GM23338 (cell line): ENCODE measurements at regions not wholly inside any gene's neighbourhood (a gene's known extent, or its start where the extent isn't known, plus 50 kb on each side); places are given as distances from the start of the nearest gene placed in this dataset.

Source experiments
- ATAC-seq: fragments of 200-7000 bp; cut with Tn5 transposase; 3 replicates; pipeline ENCODE4 v1.9.1; 2020
- DNase-seq: peaks from one replicate; pipeline ENCODE4 v3.0.0-alpha.2; 2015; ENCODE audit warnings: low spot score
- H2AFZ ChIP-seq: fragments of 200-600 bp; sonication (generic); 2 replicates; pipeline ENCODE4 v1.8.0; 2016; ENCODE audit warnings: antibody characterized with exemption, mild to moderate bottlenecking, moderate library complexity
- H3F3A ChIP-seq: fragments of 200-600 bp; sonication (generic); replicated peaks from 2 replicates; pipeline ENCODE4 v1.8.0; 2017; ENCODE audit warnings: antibody characterized with exemption, mixed run types, low read depth
- H3K27ac ChIP-seq: fragments of 200-600 bp; sonication (generic); 2 replicates; pipeline ENCODE4 v1.6.1; 2016; ENCODE audit warnings: low read depth
- H3K27me3 ChIP-seq: fragments of 200-600 bp; sonication (generic); 2 replicates; pipeline ENCODE4 v1.8.0; 2016; ENCODE audit warnings: mild to moderate bottlenecking, mixed run types, moderate library complexity; ENCODE audit not compliant: insufficient read depth
- H3K36me3 ChIP-seq: fragments of 200-600 bp; sonication (generic); 2 replicates; pipeline ENCODE4 v1.8.0; 2016; ENCODE audit warnings: mild to moderate bottlenecking; ENCODE audit not compliant: insufficient read depth
- H3K4me1 ChIP-seq: fragments of 200-600 bp; sonication (generic); 2 replicates; pipeline ENCODE4 v1.8.0; 2016; ENCODE audit warnings: mild to moderate bottlenecking, moderate library complexity; ENCODE audit not compliant: insufficient read depth
- H3K4me2 ChIP-seq: fragments of 200-600 bp; sonication (generic); 2 replicates; pipeline ENCODE4 v1.7.1; 2017; ENCODE audit warnings: mixed run types
- H3K4me3 ChIP-seq: fragments of 200-600 bp; sonication (generic); 2 replicates; pipeline ENCODE4 v1.6.1; 2016; ENCODE audit warnings: mixed run types
- H3K79me2 ChIP-seq: fragments of 200-600 bp; sonication (generic); replicated peaks from 2 replicates; pipeline ENCODE4 v1.8.0; 2017; ENCODE audit warnings: mild to moderate bottlenecking; ENCODE audit not compliant: insufficient read depth
- H3K9me2 ChIP-seq: fragments of 200-600 bp; sonication (generic); 2 replicates; pipeline ENCODE4 v1.8.0; 2017; ENCODE audit not compliant: insufficient read depth
- H4K20me1 ChIP-seq: fragments of 200-600 bp; sonication (generic); replicated peaks from 2 replicates; pipeline ENCODE4 v1.8.0; 2017; ENCODE audit warnings: mild to moderate bottlenecking; ENCODE audit not compliant: insufficient read depth
- H3K27ac Mint-ChIP-seq: 2 replicates; pipeline ENCODE4 v1.8.0; 2020; ENCODE audit warnings: inconsistent platforms, mild to moderate bottlenecking, moderate library complexity, mixed read lengths
- H3K27me3 Mint-ChIP-seq: 3 replicates; pipeline ENCODE4 v1.8.0; 2022; ENCODE audit warnings: low read depth, mild to moderate bottlenecking, moderate library complexity, mixed read lengths, inconsistent platforms; ENCODE audit not compliant: insufficient read depth, poor library complexity
- H3K36me3 Mint-ChIP-seq: 3 replicates; pipeline ENCODE4 v1.8.0; 2021; ENCODE audit warnings: low read depth, mild to moderate bottlenecking, inconsistent platforms, moderate library complexity, mixed read lengths
- H3K4me1 Mint-ChIP-seq: 3 replicates; pipeline ENCODE4 v1.8.0; 2020; ENCODE audit warnings: mild to moderate bottlenecking, inconsistent platforms, mixed read lengths
- H3K4me3 Mint-ChIP-seq: 3 replicates; pipeline ENCODE4 v1.8.0; 2021; ENCODE audit warnings: moderate library complexity, mild to moderate bottlenecking, inconsistent platforms, mixed read lengths
- H3K9me3 Mint-ChIP-seq: 3 replicates; pipeline ENCODE4 v1.8.0; 2020; ENCODE audit warnings: moderate library complexity, mild to moderate bottlenecking, inconsistent platforms, mixed read lengths
- CREB1 ChIP-seq: fragments of 250-450 bp; sonication (Bioruptor Pico); IDR thresholded peaks from 2 replicates; pipeline ENCODE4 v1.5.0; 2020; ENCODE audit warnings: low read depth, mild to moderate bottlenecking, moderate library complexity
- CTCF ChIP-seq, 2 experiments: fragments of 200-600 bp in 1 of 2; sonication (generic) in 1 of 2; conservative IDR thresholded peaks; 2 replicates each; pipeline versions ENCODE4 v1.5.1 to v1.6.1; 2016 to 2017; ENCODE audit warnings: antibody characterized with exemption in 2 of 2, low read depth in 2 of 2, mild to moderate bottlenecking in 2 of 2, moderate library complexity in 1 of 2
- ETS1 ChIP-seq: IDR thresholded peaks from 2 replicates; pipeline ENCODE4 v1.6.1; 2016; ENCODE audit warnings: antibody characterized with exemption
- EZH2phosphoT487 ChIP-seq: fragments of 200-600 bp; sonication (generic); IDR thresholded peaks from one replicate; pipeline ENCODE4 v1.8.1; 2018; ENCODE audit warnings: antibody characterized with exemption; ENCODE audit not compliant: unreplicated experiment
- JUNB ChIP-seq: IDR thresholded peaks from one replicate; pipeline ENCODE4 v1.6.1; 2016; ENCODE audit warnings: antibody characterized with exemption; ENCODE audit not compliant: unreplicated experiment
- NANOG ChIP-seq: IDR thresholded peaks from 2 replicates; pipeline ENCODE4 v1.6.1; 2016; ENCODE audit warnings: antibody characterized with exemption, borderline replicate concordance
- POLR2AphosphoS5 ChIP-seq: IDR thresholded peaks from 2 replicates; pipeline ENCODE4 v1.6.1; 2016; ENCODE audit warnings: antibody characterized with exemption, low read depth
- REST ChIP-seq: IDR thresholded peaks from one replicate; pipeline ENCODE4 v1.6.1; 2018; ENCODE audit warnings: antibody characterized with exemption; ENCODE audit not compliant: unreplicated experiment
- STAT1 ChIP-seq: IDR thresholded peaks from one replicate; pipeline ENCODE4 v1.6.1; 2016; ENCODE audit warnings: antibody characterized with exemption; ENCODE audit not compliant: unreplicated experiment
- ZNF114 ChIP-seq: fragments of 250-450 bp; sonication (Bioruptor Pico); IDR thresholded peaks from 2 replicates; pipeline ENCODE4 v1.5.0; 2020; ENCODE audit warnings: mild to moderate bottlenecking, moderate library complexity
- ZNF331 ChIP-seq: fragments of 250-450 bp; sonication (Bioruptor Pico); IDR thresholded peaks from 2 replicates; pipeline ENCODE4 v1.5.0; 2020; ENCODE audit warnings: low read depth, mild to moderate bottlenecking, moderate library complexity

GRCh38 chr1:104120525-104120924 lies 370.8 kb downstream of the AMY1C start:
- Histone ChIP-seq H3K4me2 (no peak overlapping the region), H3K36me3 (no peaks in the 10 kb centered on the region), H3K9me2 (no peaks in the 10 kb centered on the region; the same call in 1 of the 2 replicates), H3K27me3 (no peaks in the 10 kb centered on the region), H3F3A (no peaks in the 10 kb centered on the region), H4K20me1 (no peaks in the 10 kb centered on the region), H3K79me2 (no peaks in the 10 kb centered on the region), H2AFZ (no peak overlapping the region), H3K4me1 (0 out of 2 replicates have a peak, but pooled peaks cover 3% of the 10 kb centered on the region), H3K4me3 (no peak overlapping the region), H3K27ac (no peak overlapping the region)
- Mint-ChIP-seq H3K36me3 (no peaks in the 10 kb centered on the region), H3K27me3 (no peaks in the 10 kb centered on the region), H3K4me3 (no peak overlapping the region), H3K27ac (no peak overlapping the region), H3K4me1 (peaks cover 5% of the 10 kb centered on the region; the same call in 1 of the 3 replicates), H3K9me3 (no peaks in the 10 kb centered on the region)
- TF ChIP-seq CTCF (conservative IDR thresholded peaks at IDR 0.05; ENCODE audit: low read depth in 2 of 2) (peak in 1 of 2 experiments; percentile 66; a peak in 3 of 4 replicates), ETS1 (no peak)
- ATAC-seq (no peak), DNase-seq (peak; percentile 16)

- no peak overlapping the region for H3K27ac Mint-ChIP-seq
- Histone ChIP-seq H3K36me3 (no peaks in the 10 kb centered on the region), H3F3A (no peaks in the 10 kb centered on the region), H4K20me1 (no peaks in the 10 kb centered on the region), H3K4me3 (no peak overlapping the region), H3K4me1 (0 out of 2 replicates have a peak, but pooled peaks cover 3% of the 10 kb centered on the region), H3K9me2 (no peaks in the 10 kb centered on the region; the same call in 1 of the 2 replicates), H3K27me3 (no peaks in the 10 kb centered on the region), H2AFZ (no peak overlapping the region; the same call in 1 of the 2 replicates), H3K79me2 (no peaks in the 10 kb centered on the region), H3K27ac (no peak overlapping the region), H3K4me2 (no peak overlapping the region)
- peaks cover 5% of the 10 kb centered on the region; the same call in 1 of the 3 replicates for H3K4me1 Mint-ChIP-seq
- H3K4me3 Mint-ChIP-seq: no peak overlapping the region
- H3K27me3 Mint-ChIP-seq: no peaks in the 10 kb centered on the region
- no peaks in the 10 kb centered on the region for H3K9me3 Mint-ChIP-seq
- ATAC-seq (no peak), DNase-seq (no peak)
- H3K36me3 Mint-ChIP-seq: no peaks in the 10 kb centered on the region
- no peak for TF ChIP-seq EZH2phosphoT487
- no peak for TF ChIP-seq NANOG
- TF ChIP-seq STAT1: no peak
- no peak for TF ChIP-seq JUNB
- no peak for TF ChIP-seq CREB1 (CRISPR knock-in tag)
- no peak for TF ChIP-seq REST
- no peak for TF ChIP-seq ZNF114
- no peak for TF ChIP-seq ZNF331 (CRISPR knock-in tag)
- TF ChIP-seq CTCF (conservative IDR thresholded peaks at IDR 0.05; ENCODE audit: low read depth in 2 of 2): no peak
- no peak for TF ChIP-seq ETS1
- no peak for TF ChIP-seq POLR2AphosphoS5
Measured at GRCh38 chr1:104121271-104121670, 371.6 kb downstream of the AMY1C start.
